ENCODE measurements at regions not wholly inside any gene's neighbourhood (a gene's known extent, or its start where the extent isn't known, plus 50 kb on each side); places are given as distances from the start of the nearest gene placed in this dataset.

DNA sequence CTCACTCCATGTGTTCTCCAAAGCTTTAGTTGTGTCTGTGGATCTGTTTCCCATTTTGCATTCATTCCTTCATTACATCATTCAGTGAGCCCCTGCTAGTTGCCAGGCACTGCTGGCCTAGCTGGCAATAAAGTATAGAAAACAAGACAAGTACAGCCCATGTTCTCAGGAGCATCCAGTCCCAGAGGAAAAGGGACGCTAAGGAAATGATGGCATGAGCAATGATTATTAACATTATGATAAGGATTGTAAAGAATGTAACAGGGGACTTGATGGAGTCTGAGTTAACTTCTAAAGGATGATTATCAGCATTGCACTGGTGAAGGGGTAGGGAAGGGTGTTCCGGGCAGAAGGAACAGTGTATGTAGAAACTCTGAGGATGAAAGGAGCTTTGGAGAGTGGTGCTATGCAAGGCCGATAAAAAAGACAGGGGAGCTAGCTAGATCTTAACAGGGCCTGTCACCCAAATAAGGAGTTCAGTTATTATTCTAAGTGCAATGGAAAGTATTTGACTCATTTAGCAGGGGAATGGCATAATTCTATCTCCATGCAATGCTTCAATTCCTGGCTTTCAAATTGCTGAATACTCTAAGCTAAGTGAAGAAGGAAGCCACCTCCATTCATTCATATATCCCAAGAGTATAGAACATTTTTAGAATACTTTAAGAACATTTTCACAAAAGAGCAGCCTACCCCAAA, 258.2 kb upstream of the STT3B start:
- H3K27ac ChIP-seq (ENCODE audit: low read length), result no peak overlapping the region
- H3K4me3 ChIP-seq (ENCODE audit: low read length), result no peak overlapping the region
- H3K36me3 ChIP-seq (ENCODE audit: control insufficient read depth, insufficient read depth, low read length), result no peaks in the 10 kb centered on the region
- DNase-seq, result peak; percentile 11
- no peaks in the 10 kb centered on the region for H3K4me1 ChIP-seq (ENCODE audit: control insufficient read depth, insufficient read depth, low read length)
- H3K27me3 ChIP-seq (ENCODE audit: control insufficient read depth, insufficient read depth, low read length), result no peaks in the 10 kb centered on the region
- WGBS (ENCODE audit: insufficient coverage), result 79% methylated on average over 3 of the region's 3 CpGs
- no peaks in the 10 kb centered on the region for H3K9me3 ChIP-seq (replicated peaks; ENCODE audit: control insufficient read depth, low read depth, low read length)

DNA sequence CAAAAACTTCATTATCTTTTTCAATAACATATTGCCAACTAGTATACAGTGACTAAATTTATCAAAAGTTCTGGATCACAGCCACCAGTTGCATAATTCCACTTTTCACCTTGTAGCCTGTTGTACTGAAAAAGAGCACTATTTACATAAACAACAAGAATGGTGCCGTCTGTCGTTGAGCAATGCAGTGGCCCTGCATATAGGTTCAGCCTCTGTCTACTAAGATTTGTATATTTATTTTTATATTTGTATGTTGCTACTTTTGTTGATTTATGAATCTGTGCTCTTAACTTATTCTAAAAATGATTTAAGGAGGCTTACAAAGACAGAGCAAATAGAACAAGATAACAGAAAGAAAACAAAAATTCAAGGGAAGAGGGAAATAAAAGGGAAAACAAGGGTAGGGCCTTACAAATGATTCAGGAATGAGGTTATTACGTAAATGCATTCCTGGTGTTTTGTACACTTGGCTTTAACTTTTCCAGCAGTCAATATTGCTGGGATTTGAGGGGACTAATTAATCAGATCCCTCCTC, 257.6 kb upstream of the STT3B start:
- WGBS (ENCODE audit: insufficient coverage), result no CpG with 5 or more reads among the region's 3 CpGs
- H3K9me3 ChIP-seq (replicated peaks; ENCODE audit: control insufficient read depth, low read depth, low read length), result no peaks in the 10 kb centered on the region
- no peak overlapping the region for H3K27ac ChIP-seq (ENCODE audit: low read length)
- peak; percentile 9 for DNase-seq
- no peaks in the 10 kb centered on the region for H3K27me3 ChIP-seq (ENCODE audit: control insufficient read depth, insufficient read depth, low read length)
- H3K36me3 ChIP-seq (ENCODE audit: control insufficient read depth, insufficient read depth, low read length), result no peaks in the 10 kb centered on the region
- H3K4me3 ChIP-seq (ENCODE audit: low read length), result no peak overlapping the region
- H3K4me1 ChIP-seq (ENCODE audit: control insufficient read depth, insufficient read depth, low read length), result no peaks in the 10 kb centered on the region

DNA sequence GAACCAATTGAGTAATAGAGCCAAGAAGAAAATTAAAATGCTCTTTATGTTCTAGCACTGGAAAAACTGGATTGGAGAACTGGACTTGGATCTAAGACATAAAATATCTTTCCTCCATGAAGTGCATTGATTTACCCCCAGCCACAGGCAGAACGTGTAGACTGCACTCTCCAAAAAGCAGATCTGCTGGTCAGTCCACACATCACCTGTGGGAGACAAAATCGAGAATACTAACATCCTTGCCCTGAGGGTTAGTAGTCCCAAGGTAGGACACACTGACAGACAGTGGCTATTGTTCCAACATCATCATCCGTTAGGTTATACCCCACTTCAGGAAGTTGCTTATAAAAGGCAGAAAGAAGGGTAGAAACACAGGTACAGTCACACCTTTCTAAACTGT, 257.1 kb upstream of the STT3B start:
- Histone ChIP-seq H3K36me3 (ENCODE audit: control insufficient read depth, insufficient read depth, low read length) (no peaks in the 10 kb centered on the region), H3K4me1 (ENCODE audit: control insufficient read depth, insufficient read depth, low read length) (no peaks in the 10 kb centered on the region), H3K27ac (ENCODE audit: low read length) (no peak overlapping the region), H3K9me3 (replicated peaks; ENCODE audit: control insufficient read depth, low read depth, low read length) (no peaks in the 10 kb centered on the region), H3K4me3 (ENCODE audit: low read length) (no peak overlapping the region), H3K27me3 (ENCODE audit: control insufficient read depth, insufficient read depth, low read length) (no peaks in the 10 kb centered on the region)
- WGBS (ENCODE audit: insufficient coverage), result 43% methylated on average over 1 of the region's 3 CpGs
- DNase-seq, result no peak

DNA sequence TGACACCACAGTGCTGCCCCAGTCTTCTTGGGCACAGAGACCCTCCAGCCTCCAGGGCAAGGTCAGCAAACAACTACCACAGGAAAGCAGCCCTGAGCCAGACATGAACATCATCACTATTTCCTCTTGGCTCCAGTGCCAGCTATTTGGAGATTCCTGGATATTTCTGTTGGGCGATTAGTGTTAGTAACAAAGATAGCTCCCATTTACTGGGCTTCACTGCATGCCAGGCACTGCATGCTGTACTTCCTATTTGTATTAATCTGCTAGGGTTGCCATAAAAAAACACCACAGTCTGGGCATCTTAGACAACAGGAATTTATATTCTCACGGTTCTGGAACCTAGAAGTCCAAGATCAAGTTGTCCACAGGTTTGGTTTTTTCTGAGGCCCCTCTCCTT, 255.1 kb upstream of the STT3B start:
- H3K9me3 ChIP-seq (replicated peaks; ENCODE audit: control insufficient read depth, low read depth, low read length), result no peaks in the 10 kb centered on the region
- DNase-seq, result no peak
- H3K27me3 ChIP-seq (ENCODE audit: control insufficient read depth, insufficient read depth, low read length), result no peaks in the 10 kb centered on the region
- no peaks in the 10 kb centered on the region for H3K36me3 ChIP-seq (ENCODE audit: control insufficient read depth, insufficient read depth, low read length)
- no peak overlapping the region for H3K4me3 ChIP-seq (ENCODE audit: low read length)
- no peaks in the 10 kb centered on the region for H3K4me1 ChIP-seq (ENCODE audit: control insufficient read depth, insufficient read depth, low read length)
- no peak overlapping the region for H3K27ac ChIP-seq (ENCODE audit: low read length)
- WGBS (ENCODE audit: insufficient coverage), result 56% methylated on average over 1 of the region's 2 CpGs

DNA sequence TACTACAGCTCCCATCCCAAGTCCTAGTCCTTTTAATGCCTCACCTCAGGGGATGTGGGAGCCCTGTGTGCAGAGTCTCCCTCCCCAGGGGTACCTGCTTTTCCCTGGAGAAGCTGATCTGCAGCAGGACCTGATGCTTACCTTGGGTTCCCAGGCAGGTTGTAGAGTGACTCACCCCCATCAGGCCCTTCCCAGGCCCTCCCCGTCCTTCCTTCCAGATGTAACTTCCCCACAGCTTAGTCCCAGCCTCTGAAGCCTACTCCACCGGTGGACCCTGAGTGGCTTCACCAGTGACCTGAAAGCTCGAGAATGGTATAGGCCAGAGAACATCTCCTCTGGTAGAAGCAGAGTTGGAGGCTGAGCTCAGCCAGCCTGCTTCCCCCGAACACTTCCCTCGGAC, 254.2 kb upstream of the STT3B start:
- H3K27ac ChIP-seq (ENCODE audit: low read length), result no peak overlapping the region
- no peaks in the 10 kb centered on the region for H3K4me1 ChIP-seq (ENCODE audit: control insufficient read depth, insufficient read depth, low read length)
- H3K27me3 ChIP-seq (ENCODE audit: control insufficient read depth, insufficient read depth, low read length), result no peaks in the 10 kb centered on the region
- DNase-seq, result no peak
- H3K4me3 ChIP-seq (ENCODE audit: low read length), result no peak overlapping the region
- 83% methylated on average over 1 of the region's 5 CpGs for WGBS (ENCODE audit: insufficient coverage)
- H3K9me3 ChIP-seq (replicated peaks; ENCODE audit: control insufficient read depth, low read depth, low read length), result no peaks in the 10 kb centered on the region
- no peaks in the 10 kb centered on the region for H3K36me3 ChIP-seq (ENCODE audit: control insufficient read depth, insufficient read depth, low read length)

DNA sequence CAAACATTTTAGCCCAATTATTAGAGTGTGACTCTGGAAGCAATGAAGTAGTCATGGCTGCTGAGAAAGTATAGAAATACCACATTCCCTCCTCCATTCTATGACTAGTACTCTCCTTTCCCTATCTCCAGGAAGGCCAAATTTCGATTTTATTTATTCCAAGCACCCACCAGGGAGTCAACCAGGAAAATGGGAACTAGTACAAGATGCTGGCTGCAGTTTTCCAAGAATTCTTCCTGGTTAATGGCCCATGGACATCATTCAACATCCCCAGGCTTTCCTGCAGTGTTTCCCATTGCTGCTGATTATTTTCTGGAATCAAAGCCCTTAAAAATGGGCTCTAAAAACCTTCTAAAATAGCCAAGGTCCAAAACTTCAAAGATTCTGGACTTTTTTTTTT, 247.9 kb upstream of the STT3B start:
- Histone ChIP-seq H3K27me3 (ENCODE audit: control insufficient read depth, insufficient read depth, low read length) (no peaks in the 10 kb centered on the region), H3K9me3 (replicated peaks; ENCODE audit: control insufficient read depth, low read depth, low read length) (no peaks in the 10 kb centered on the region), H3K4me1 (ENCODE audit: control insufficient read depth, insufficient read depth, low read length) (peaks cover 4% of the 10 kb centered on the region), H3K4me3 (ENCODE audit: low read length) (no peak overlapping the region), H3K36me3 (ENCODE audit: control insufficient read depth, insufficient read depth, low read length) (no peaks in the 10 kb centered on the region), H3K27ac (ENCODE audit: low read length) (no peak overlapping the region)
- no CpG with 5 or more reads among the region's 1 CpG for WGBS (ENCODE audit: insufficient coverage)
- peak; percentile 53 for DNase-seq

DNA sequence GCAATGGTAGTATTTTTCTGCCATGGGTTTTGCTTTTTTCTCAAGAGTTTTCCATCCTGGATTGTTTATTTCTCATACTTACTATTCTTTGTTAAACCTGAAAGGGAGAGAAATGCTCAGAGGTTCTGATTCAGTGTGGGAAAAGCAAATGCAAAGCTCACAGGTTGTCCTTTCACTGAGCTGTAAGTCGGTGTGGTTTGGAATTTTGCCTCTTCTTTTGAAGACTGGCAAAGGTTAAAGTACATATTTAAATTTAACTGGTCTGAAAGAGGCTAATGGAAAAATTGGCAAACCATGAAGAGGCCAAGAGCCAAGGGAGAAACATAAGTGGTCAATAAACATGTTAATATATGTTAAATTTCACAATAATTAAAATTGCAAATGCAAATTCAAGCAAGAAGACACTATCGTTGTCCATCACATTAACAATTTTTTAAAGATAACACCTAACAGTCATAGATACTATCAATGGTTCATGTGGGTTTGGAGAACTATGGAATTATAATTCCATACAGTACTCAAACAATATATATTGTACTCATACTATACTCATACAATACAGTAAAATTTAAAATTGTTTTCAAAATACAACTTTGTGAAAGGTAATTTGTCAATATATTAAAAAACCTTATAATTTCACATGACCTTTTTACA, 246.8 kb upstream of the STT3B start:
- H3K36me3 ChIP-seq (ENCODE audit: control insufficient read depth, insufficient read depth, low read length), result no peaks in the 10 kb centered on the region
- DNase-seq, result no peak
- no peak overlapping the region for H3K4me3 ChIP-seq (ENCODE audit: low read length)
- H3K9me3 ChIP-seq (replicated peaks; ENCODE audit: control insufficient read depth, low read depth, low read length), result no peaks in the 10 kb centered on the region
- 67% methylated on average over 1 of the region's 2 CpGs for WGBS (ENCODE audit: insufficient coverage)
- H3K27me3 ChIP-seq (ENCODE audit: control insufficient read depth, insufficient read depth, low read length), result no peaks in the 10 kb centered on the region
- H3K4me1 ChIP-seq (ENCODE audit: control insufficient read depth, insufficient read depth, low read length), result peaks cover 4% of the 10 kb centered on the region
- H3K27ac ChIP-seq (ENCODE audit: low read length), result no peak overlapping the region

DNA sequence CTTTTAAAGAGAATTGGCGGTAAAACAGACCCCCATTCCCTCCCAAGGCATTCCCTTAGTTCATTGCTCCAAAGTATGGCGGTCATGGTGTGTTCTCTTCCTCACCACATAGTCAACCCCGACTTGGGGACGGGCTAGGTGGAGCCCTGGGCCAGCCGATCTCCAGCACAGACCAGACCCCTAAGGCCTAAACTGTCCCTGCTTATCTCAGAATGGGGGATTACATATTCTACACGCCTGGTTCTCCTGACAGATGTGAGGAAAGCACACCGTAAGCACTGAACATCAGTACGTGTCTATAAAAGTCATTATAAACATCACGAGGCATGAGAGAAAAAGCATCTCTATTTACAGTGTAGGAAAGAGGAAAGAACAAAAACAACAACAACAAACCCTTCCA, 244.5 kb upstream of the STT3B start:
- Histone ChIP-seq H3K36me3 (ENCODE audit: control insufficient read depth, insufficient read depth, low read length) (no peaks in the 10 kb centered on the region), H3K27me3 (ENCODE audit: control insufficient read depth, insufficient read depth, low read length) (no peaks in the 10 kb centered on the region), H3K9me3 (replicated peaks; ENCODE audit: control insufficient read depth, low read depth, low read length) (no peaks in the 10 kb centered on the region), H3K4me3 (ENCODE audit: low read length) (no peak overlapping the region), H3K27ac (ENCODE audit: low read length) (no peak overlapping the region), H3K4me1 (ENCODE audit: control insufficient read depth, insufficient read depth, low read length) (peaks cover 4% of the 10 kb centered on the region)
- no peak for DNase-seq
- 100% methylated on average over 2 of the region's 9 CpGs for WGBS (ENCODE audit: insufficient coverage)

DNA sequence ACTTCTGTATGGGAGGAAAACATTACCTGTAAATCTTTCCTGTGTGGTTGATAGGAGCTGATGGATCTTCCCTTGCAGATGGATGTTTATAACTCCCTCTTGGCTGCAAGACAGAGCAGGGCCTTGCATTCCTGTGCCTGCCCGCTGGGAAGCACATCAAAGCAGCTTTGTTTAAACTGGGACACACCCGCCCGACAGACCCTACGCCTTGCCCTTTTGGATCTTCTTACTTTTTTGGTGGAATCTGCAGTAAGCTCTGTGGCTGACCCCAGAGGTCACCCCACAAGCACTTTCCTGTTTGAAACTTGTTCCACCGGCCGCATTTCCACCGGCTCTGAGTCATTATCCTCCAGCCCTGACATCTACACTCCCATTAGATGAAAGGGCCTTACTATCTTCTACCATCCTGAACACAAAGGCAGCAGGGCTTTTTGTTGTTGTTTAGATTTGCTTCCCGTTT, 244.1 kb upstream of the STT3B start:
- no peaks in the 10 kb centered on the region for H3K9me3 ChIP-seq (replicated peaks; ENCODE audit: control insufficient read depth, low read depth, low read length)
- H3K27ac ChIP-seq (ENCODE audit: low read length), result no peak overlapping the region
- H3K27me3 ChIP-seq (ENCODE audit: control insufficient read depth, insufficient read depth, low read length), result no peaks in the 10 kb centered on the region
- no peak overlapping the region for H3K4me3 ChIP-seq (ENCODE audit: low read length)
- peaks cover 4% of the 10 kb centered on the region for H3K4me1 ChIP-seq (ENCODE audit: control insufficient read depth, insufficient read depth, low read length)
- H3K36me3 ChIP-seq (ENCODE audit: control insufficient read depth, insufficient read depth, low read length), result no peaks in the 10 kb centered on the region
- DNase-seq, result peak; percentile 11
- 62% methylated on average over 5 of the region's 8 CpGs for WGBS (ENCODE audit: insufficient coverage)

DNA sequence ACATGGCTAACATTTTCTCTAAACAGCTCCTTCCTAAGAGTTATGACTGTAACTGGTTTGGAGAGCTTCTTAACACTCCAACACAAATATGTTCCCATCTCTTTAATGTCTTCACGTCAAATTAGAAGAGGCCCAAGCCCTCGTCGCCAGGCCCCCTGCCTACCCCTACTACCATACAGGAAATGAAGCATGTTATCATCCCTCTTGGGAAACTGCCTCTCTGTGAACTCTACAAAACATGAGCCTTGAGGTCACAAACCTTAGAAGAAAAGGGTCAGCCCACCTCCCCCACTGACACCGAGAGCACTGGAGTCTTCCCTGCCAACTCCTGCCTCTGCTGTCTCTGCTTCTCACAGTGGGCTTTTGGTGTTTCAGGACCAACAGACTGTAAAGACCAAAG, 243.1 kb upstream of the STT3B start:
- 40% methylated on average over 4 of the region's 4 CpGs for WGBS (ENCODE audit: insufficient coverage)
- H3K4me3 ChIP-seq (ENCODE audit: low read length), result no peak overlapping the region
- DNase-seq, result no peak
- H3K27ac ChIP-seq (ENCODE audit: low read length), result no peak overlapping the region
- H3K9me3 ChIP-seq (replicated peaks; ENCODE audit: control insufficient read depth, low read depth, low read length), result no peaks in the 10 kb centered on the region
- H3K27me3 ChIP-seq (ENCODE audit: control insufficient read depth, insufficient read depth, low read length), result no peaks in the 10 kb centered on the region
- H3K4me1 ChIP-seq (ENCODE audit: control insufficient read depth, insufficient read depth, low read length), result peaks cover 4% of the 10 kb centered on the region
- no peaks in the 10 kb centered on the region for H3K36me3 ChIP-seq (ENCODE audit: control insufficient read depth, insufficient read depth, low read length)

Measured in muscle of leg (tissue), 3 donors.